GM18951 (cell line): ENCODE measurements at regions not wholly inside any gene's neighbourhood (a gene's known extent, or its start where the extent isn't known, plus 50 kb on each side); places are given as distances from the start of the nearest gene placed in this dataset.

Source experiments
- POLR2A ChIP-seq: IDR thresholded peaks from 4 replicates; pipeline ENCODE4 v1.6.1; 2011; ENCODE audit warnings: mild to moderate bottlenecking; ENCODE audit not compliant: insufficient read length, insufficient read depth; ENCODE audit errors: extremely low read depth
- in situ Hi-C: fragments of 300-500 bp; cut with MboI; formaldehyde crosslinking; loops from one replicate; pipeline ENCODE4 v1.12.0; 2022; ENCODE audit warnings: low sequenced_read_pairs, mixed read lengths, inconsistent platforms; ENCODE audit not compliant: unreplicated experiment

GRCh38 chr10:28774051-28774995, 97.0 kb downstream of the BAMBI start:
- in situ Hi-C loops: no loop called here
- TF ChIP-seq POLR2A: no peak

- TF ChIP-seq POLR2A: no peak
- in situ Hi-C loops: no loop called here
Measured at GRCh38 chr10:28775773-28776172, 98.5 kb downstream of the BAMBI start.

GRCh38 chr10:28776519-28776918, 99.2 kb downstream of the BAMBI start:
- TF ChIP-seq POLR2A: no peak
- in situ Hi-C loops: no loop called here

- in situ Hi-C loops: no loop called here
- no peak for TF ChIP-seq POLR2A
Measured at GRCh38 chr10:28777911-28778310, 100.6 kb downstream of the BAMBI start.

GRCh38 chr10:28778524-28778923, 101.2 kb downstream of the BAMBI start:
- TF ChIP-seq POLR2A: no peak

GRCh38 chr10:28781296-28781695, 104.0 kb downstream of the BAMBI start:
- TF ChIP-seq POLR2A: no peak
- in situ Hi-C loops: no loop called here

More at GRCh38 chr10:28778524-28778923, 101.2 kb downstream of the BAMBI start:
- in situ Hi-C loops: no loop called here

GRCh38 chr10:28783087-28783486, 105.8 kb downstream of the BAMBI start:
- in situ Hi-C loops: no loop called here

GRCh38 chr10:28785018-28785417, 107.7 kb downstream of the BAMBI start:
- TF ChIP-seq POLR2A: no peak
- in situ Hi-C loops: no loop called here

More at GRCh38 chr10:28783087-28783486, 105.8 kb downstream of the BAMBI start:
- TF ChIP-seq POLR2A: no peak

- no peak for TF ChIP-seq POLR2A
- in situ Hi-C loops: no loop called here
Measured at GRCh38 chr10:28788252-28788651, 110.9 kb downstream of the BAMBI start.

GRCh38 chr10:28788762-28789161, 111.4 kb downstream of the BAMBI start:
- TF ChIP-seq POLR2A: no peak
- in situ Hi-C loops: no loop called here

- TF ChIP-seq POLR2A: no peak
- in situ Hi-C loops: no loop called here
Measured at GRCh38 chr10:28790146-28790545, 112.8 kb downstream of the BAMBI start.

- no peak for TF ChIP-seq POLR2A
- in situ Hi-C loops: no loop called here
Measured at GRCh38 chr10:28793482-28793881, 116.2 kb downstream of the BAMBI start.

GRCh38 chr10:28794986-28795385, 117.7 kb downstream of the BAMBI start:
- in situ Hi-C loops: no loop called here
- no peak for TF ChIP-seq POLR2A
